Peyer's patch (tissue), 4 donors: ENCODE measurements at regions not wholly inside any gene's neighbourhood (a gene's known extent, or its start where the extent isn't known, plus 50 kb on each side); places are given as distances from the start of the nearest gene placed in this dataset.
A peak's percentile ranks its signal among the peaks of the same experiment; 100 is the strongest.

Source experiments
- DNase-seq, 3 donors: peaks; one replicate each; pipeline ENCODE4 v3.0.0-alpha.2; 2017 to 2019
- H3K27ac ChIP-seq, 4 donors: fragments of 200-600 bp; sonication (generic); one replicate each; pipeline ENCODE4 v1.5.1; 2016 to 2019
- H3K27me3 ChIP-seq, 2 donors: fragments of 200-600 bp; sonication (generic); one replicate each; pipeline ENCODE4 v1.5.1; 2019
- H3K36me3 ChIP-seq, 3 donors: fragments of 200-600 bp; sonication (generic); one replicate each; pipeline ENCODE4 v1.5.1; 2016 to 2019
- H3K4me1 ChIP-seq, 4 donors: fragments of 200-600 bp; sonication (generic); one replicate each; pipeline ENCODE4 v1.5.1; 2016 to 2019
- H3K4me3 ChIP-seq, 4 donors: fragments of 200-600 bp; sonication (generic); 1 replicate in 3 of 4; 2 replicates in 1 of 4; pipeline ENCODE4 v1.5.1; 2016 to 2019; ENCODE audit warnings: mild to moderate bottlenecking in 1 of 4
- H3K9me3 ChIP-seq, 4 donors: fragments of 200-600 bp; sonication (generic); one replicate each; pipeline ENCODE4 v1.5.1; 2016 to 2019; ENCODE audit warnings: mild to moderate bottlenecking in 1 of 4
- POLR2A ChIP-seq, 2 donors: fragments of 450-650 bp; IDR thresholded peaks; one replicate each; pipeline ENCODE4 v1.5.1; 2017; ENCODE audit warnings: antibody characterized with exemption in 2 of 2, mild to moderate bottlenecking in 2 of 2, moderate library complexity in 2 of 2
- TF ChIP-seq, protein P1 (sequence below), 6 experiments: fragments of 450-650 bp in 4 of 6; fragments of 200-600 bp in 2 of 6; sonication (generic) in 1 of 6; IDR thresholded peaks; one replicate each; pipeline ENCODE4 v1.5.1; 2017 to 2019; ENCODE audit warnings: antibody characterized with exemption in 6 of 6, mild to moderate bottlenecking in 3 of 6, moderate library complexity in 1 of 6

- no peaks in the 10 kb centered on the region for H3K9me3 ChIP-seq
- DNase-seq, result no peak
- TF ChIP-seq POLR2A (IDR thresholded peaks at IDR 0.05), result no peak
- TF ChIP-seq, protein P1, sequence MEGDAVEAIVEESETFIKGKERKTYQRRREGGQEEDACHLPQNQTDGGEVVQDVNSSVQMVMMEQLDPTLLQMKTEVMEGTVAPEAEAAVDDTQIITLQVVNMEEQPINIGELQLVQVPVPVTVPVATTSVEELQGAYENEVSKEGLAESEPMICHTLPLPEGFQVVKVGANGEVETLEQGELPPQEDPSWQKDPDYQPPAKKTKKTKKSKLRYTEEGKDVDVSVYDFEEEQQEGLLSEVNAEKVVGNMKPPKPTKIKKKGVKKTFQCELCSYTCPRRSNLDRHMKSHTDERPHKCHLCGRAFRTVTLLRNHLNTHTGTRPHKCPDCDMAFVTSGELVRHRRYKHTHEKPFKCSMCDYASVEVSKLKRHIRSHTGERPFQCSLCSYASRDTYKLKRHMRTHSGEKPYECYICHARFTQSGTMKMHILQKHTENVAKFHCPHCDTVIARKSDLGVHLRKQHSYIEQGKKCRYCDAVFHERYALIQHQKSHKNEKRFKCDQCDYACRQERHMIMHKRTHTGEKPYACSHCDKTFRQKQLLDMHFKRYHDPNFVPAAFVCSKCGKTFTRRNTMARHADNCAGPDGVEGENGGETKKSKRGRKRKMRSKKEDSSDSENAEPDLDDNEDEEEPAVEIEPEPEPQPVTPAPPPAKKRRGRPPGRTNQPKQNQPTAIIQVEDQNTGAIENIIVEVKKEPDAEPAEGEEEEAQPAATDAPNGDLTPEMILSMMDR (IDR thresholded peaks at IDR 0.05), result no peak
- H3K27ac ChIP-seq, result no peak overlapping the region
- H3K36me3 ChIP-seq, result no peaks in the 10 kb centered on the region
- no peaks in the 10 kb centered on the region for H3K27me3 ChIP-seq
- H3K4me3 ChIP-seq, result no peak overlapping the region
- no peaks in the 10 kb centered on the region for H3K4me1 ChIP-seq
These were observed 119.8 kb downstream of the GADD45G start for GRCh38 chr9:89724659-89725058.

GRCh38 chr9:89725271-89725670, 120.5 kb downstream of the GADD45G start:
- Histone ChIP-seq H3K36me3 (no peaks in the 10 kb centered on the region), H3K27ac (no peak overlapping the region), H3K4me3 (no peak overlapping the region), H3K4me1 (no peaks in the 10 kb centered on the region), H3K9me3 (no peaks in the 10 kb centered on the region), H3K27me3 (no peaks in the 10 kb centered on the region)
- no peak for DNase-seq
- TF ChIP-seq POLR2A (IDR thresholded peaks at IDR 0.05), result no peak
- TF ChIP-seq, protein P1 (IDR thresholded peaks at IDR 0.05), result no peak

GRCh38 chr9:89729954-89730530, 125.2 kb downstream of the GADD45G start:
- Histone ChIP-seq H3K27ac (no peak overlapping the region), H3K36me3 (no peaks in the 10 kb centered on the region), H3K9me3 (no peaks in the 10 kb centered on the region), H3K4me1 (peaks cover 0 to 16% (median 9%) of the 10 kb centered on the region in 4 donors), H3K4me3 (no peak overlapping the region), H3K27me3 (no peaks in the 10 kb centered on the region)
- no peak for TF ChIP-seq POLR2A (IDR thresholded peaks at IDR 0.05)
- TF ChIP-seq, protein P1 (IDR thresholded peaks at IDR 0.05), result no peak
- DNase-seq, result peak in 1 of 3 donors; percentile 30

DNA sequence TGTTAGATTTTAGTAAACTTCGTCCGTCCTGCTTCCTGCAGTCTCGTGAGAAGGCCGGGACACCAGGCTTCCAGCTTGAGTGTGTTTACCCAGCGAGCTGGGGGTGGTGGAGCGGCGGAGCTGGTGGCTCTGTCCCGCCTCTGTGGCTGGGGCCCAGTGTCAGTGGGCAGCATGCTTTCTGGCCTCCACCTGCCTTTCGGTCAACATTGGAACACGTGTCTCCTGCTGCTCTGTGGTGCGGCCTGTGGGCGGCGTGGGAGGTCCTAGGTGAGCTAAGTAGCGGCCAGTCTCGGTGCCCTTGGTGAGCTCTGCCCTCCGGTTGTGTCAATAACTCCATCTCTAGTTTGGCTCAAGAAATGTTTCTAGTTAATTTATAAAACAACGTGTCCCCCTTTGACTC, 125.9 kb downstream of the GADD45G start:
- TF ChIP-seq, protein P1 (IDR thresholded peaks at IDR 0.05), result no peak
- no peak for TF ChIP-seq POLR2A (IDR thresholded peaks at IDR 0.05)
- no peaks in the 10 kb centered on the region for H3K27me3 ChIP-seq
- DNase-seq, result peak in 2 of 3 donors; percentile 32 to 34
- H3K36me3 ChIP-seq, result no peaks in the 10 kb centered on the region
- no peaks in the 10 kb centered on the region for H3K9me3 ChIP-seq
- H3K4me3 ChIP-seq, result no peak overlapping the region
- H3K27ac ChIP-seq, result no peak overlapping the region
- peaks cover 0 to 16% (median 9%) of the 10 kb centered on the region in 4 donors for H3K4me1 ChIP-seq

DNA sequence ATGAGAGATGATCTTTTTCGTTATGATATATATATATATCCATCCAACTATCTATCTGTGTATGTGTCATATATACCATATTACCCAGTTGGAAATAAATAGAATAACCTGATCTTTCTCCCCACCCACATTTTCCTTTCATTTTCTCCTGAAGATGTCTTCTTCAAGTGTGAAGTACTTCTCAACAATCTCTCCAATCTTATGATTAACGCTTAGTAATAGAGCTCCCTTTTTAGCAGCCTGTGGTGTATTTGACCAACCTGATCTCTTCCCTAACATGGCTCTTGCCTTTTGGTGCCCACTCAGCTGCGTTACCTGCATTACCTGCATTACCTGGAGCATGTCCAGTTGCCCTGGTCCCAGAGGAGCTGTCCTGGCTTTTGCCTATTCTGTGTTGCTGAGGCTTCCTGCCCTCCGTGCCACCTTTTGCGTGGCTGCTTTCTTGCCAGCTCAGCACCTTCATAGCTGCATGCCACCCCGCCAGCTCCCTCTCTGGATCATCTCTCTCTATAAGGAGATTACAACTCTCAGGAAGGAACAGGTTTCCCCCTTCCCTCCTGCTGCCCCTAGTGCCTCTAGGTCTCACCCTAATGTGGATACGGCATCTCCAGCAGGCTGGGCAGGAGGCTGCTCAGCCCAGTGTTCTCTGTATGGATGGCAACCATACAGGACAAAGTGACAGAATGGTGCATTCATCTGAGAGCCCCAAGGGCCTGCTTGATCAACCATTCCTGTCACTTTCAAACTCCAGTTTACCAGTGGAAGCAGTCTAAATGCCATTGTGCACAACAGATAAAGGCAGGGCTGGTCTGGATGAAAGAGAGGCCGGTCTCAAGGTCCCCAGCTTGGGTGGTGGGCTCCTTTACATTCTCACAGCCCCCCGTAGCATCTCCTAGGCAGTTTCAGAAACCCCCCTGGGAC, 126.7 kb downstream of the GADD45G start:
- Histone ChIP-seq H3K4me3 (no peak overlapping the region), H3K9me3 (no peaks in the 10 kb centered on the region), H3K4me1 (peaks cover 0 to 16% (median 9%) of the 10 kb centered on the region in 4 donors), H3K36me3 (no peaks in the 10 kb centered on the region), H3K27me3 (no peaks in the 10 kb centered on the region), H3K27ac (peak overlapping the region in 3 of 4 donors; percentile 51 to 65 (median 55))
- TF ChIP-seq, protein P1 (IDR thresholded peaks at IDR 0.05), result no peak
- TF ChIP-seq POLR2A (IDR thresholded peaks at IDR 0.05), result no peak
- peak in 1 of 3 donors; percentile 48 for DNase-seq
